Keratinocyte (primary cell): ENCODE measurements at regions not wholly inside any gene's neighbourhood (a gene's known extent, or its start where the extent isn't known, plus 50 kb on each side); places are given as distances from the start of the nearest gene placed in this dataset.

Source experiments
- EZH2 ChIP-seq: IDR thresholded peaks from one replicate; pipeline ENCODE4 v1.6.1; 2012; ENCODE audit warnings: inconsistent platforms, mild to moderate bottlenecking, low read length, moderate library complexity
- TF ChIP-seq, protein P1 (sequence below), 3 experiments: IDR thresholded peaks in 1 of 3; conservative IDR thresholded peaks in 1 of 3; optimal IDR thresholded peaks in 1 of 3; 2 replicates in 2 of 3; 3 replicates in 1 of 3; pipeline versions ENCODE3 to v1.5.1; 2011; ENCODE audit warnings: low read length in 3 of 3, mild to moderate bottlenecking in 3 of 3, moderate library complexity in 2 of 3, control low read depth in 1 of 3, inconsistent platforms in 1 of 3; ENCODE audit not compliant: insufficient read depth in 2 of 3; ENCODE audit errors: extremely low read depth in 1 of 3

DNA sequence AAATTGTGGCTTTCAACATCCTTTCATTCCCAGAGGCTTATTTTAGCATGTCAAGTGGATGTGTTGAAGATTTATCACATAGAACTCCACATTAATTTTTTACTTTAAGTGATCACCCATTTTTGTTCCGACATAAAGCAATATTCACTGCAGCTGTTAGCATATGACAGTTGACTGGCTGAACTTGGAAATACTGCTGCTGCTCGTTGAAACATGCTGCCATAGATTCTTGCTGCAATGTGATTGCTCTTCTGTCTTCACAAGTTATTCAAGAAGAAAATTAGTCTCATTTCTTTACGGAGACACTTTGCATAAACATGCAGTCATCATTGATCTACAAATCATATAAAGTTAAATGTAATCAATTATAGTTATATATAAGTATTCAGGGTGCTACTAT, 248.4 kb downstream of the SAMD5 start:
- TF ChIP-seq, protein P1, sequence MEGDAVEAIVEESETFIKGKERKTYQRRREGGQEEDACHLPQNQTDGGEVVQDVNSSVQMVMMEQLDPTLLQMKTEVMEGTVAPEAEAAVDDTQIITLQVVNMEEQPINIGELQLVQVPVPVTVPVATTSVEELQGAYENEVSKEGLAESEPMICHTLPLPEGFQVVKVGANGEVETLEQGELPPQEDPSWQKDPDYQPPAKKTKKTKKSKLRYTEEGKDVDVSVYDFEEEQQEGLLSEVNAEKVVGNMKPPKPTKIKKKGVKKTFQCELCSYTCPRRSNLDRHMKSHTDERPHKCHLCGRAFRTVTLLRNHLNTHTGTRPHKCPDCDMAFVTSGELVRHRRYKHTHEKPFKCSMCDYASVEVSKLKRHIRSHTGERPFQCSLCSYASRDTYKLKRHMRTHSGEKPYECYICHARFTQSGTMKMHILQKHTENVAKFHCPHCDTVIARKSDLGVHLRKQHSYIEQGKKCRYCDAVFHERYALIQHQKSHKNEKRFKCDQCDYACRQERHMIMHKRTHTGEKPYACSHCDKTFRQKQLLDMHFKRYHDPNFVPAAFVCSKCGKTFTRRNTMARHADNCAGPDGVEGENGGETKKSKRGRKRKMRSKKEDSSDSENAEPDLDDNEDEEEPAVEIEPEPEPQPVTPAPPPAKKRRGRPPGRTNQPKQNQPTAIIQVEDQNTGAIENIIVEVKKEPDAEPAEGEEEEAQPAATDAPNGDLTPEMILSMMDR (optimal IDR thresholded peaks at IDR 0.05 in 1 of 3, IDR thresholded peaks at IDR 0.05 in 1 of 3, conservative IDR thresholded peaks at IDR 0.05 in 1 of 3; ENCODE audit: extremely low read depth in 1 of 3, insufficient read depth in 2 of 3, low read length in 3 of 3): no peak
- TF ChIP-seq EZH2: no peak
